Activated B cell treated with CpG ODN at 0.5 μM for 24 hours (primary cell): ENCODE measurements at regions not wholly inside any gene's neighbourhood (a gene's known extent, or its start where the extent isn't known, plus 50 kb on each side); places are given as distances from the start of the nearest gene placed in this dataset.

ENCODE experiments used
- ATAC-seq: fragments of 200-7000 bp; cut with Tn5 transposase; one replicate; pipeline ENCODE4 v1.10.0; 2021; ENCODE audit warnings: low read depth, mild to moderate bottlenecking, moderate library complexity
- CTCF ChIA-PET: fragments of 350-600 bp; sonication (Branson Sonifier 250); formaldehyde crosslinking; loops from one replicate; lab custom pipeline; 2021; ENCODE audit warnings: antibody characterized with exemption; lab: Charles Lee
- POLR2A ChIA-PET: fragments of 350-600 bp; sonication (Branson Sonifier 250); formaldehyde crosslinking; loops from one replicate; lab custom pipeline; 2021; ENCODE audit warnings: antibody characterized with exemption; lab: Charles Lee
- DNase-seq: peaks from one replicate; pipeline ENCODE4 v3.0.0; 2022
- H3K27ac Mint-ChIP-seq: one replicate; pipeline ENCODE4 v1.8.0; 2020; ENCODE audit warnings: mixed read lengths
- H3K27me3 Mint-ChIP-seq: one replicate; pipeline ENCODE4 v1.8.0; 2021; ENCODE audit warnings: mixed read lengths
- H3K36me3 Mint-ChIP-seq: one replicate; pipeline ENCODE4 v1.8.0; 2021; ENCODE audit warnings: low read depth, mixed read lengths
- H3K4me1 Mint-ChIP-seq: one replicate; pipeline ENCODE4 v1.8.0; 2021; ENCODE audit warnings: mixed read lengths
- H3K4me3 Mint-ChIP-seq: one replicate; pipeline ENCODE4 v1.8.0; 2020; ENCODE audit warnings: mild to moderate bottlenecking, mixed read lengths
- H3K9me3 Mint-ChIP-seq: one replicate; pipeline ENCODE4 v1.8.0; 2020; ENCODE audit warnings: mixed read lengths
- intact Hi-C: fragments of 100-400 bp; cut with micrococcal nuclease; formaldehyde crosslinking; loops from one replicate; pipeline ENCODE4 v1.15.1; 2024
- TF ChIP-seq, protein P1 (sequence below): fragments of 200-600 bp; IDR thresholded peaks from one replicate; pipeline ENCODE4 v1.8.0; 2022; ENCODE audit warnings: antibody characterized with exemption, mild to moderate bottlenecking

DNA sequence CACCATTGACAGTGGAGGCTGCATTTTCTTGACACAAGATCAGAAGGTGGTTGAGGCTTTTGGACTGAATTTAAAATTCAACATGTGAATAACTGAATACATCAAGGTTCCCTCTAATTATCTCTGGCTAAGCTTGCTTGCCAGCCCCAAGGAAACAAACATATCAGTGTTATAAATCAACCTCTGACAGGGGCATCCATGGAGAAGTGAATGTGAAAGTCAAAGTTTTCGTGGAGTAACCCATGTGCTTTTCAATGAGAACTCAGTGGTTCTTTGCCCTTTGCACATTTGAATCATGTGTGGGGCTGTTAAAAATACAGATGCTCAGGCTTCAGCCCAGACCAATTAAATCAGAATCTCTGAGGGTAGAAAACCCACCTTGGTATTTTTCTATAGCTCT is 128.9 kb downstream of the LRRC70 start:
- Mint-ChIP-seq H3K27ac (no peak overlapping the region), H3K9me3 (peaks cover 8% of the 10 kb centered on the region), H3K4me3 (no peak overlapping the region), H3K27me3 (peaks cover 2% of the 10 kb centered on the region), H3K36me3 (no peaks in the 10 kb centered on the region), H3K4me1 (no peaks in the 10 kb centered on the region)
- ChIA-PET POLR2A (no interaction called here), CTCF (no interaction called here)
- ATAC-seq (no peak), DNase-seq (no peak)
- intact Hi-C loops, result no loop called here
- TF ChIP-seq, protein P1, sequence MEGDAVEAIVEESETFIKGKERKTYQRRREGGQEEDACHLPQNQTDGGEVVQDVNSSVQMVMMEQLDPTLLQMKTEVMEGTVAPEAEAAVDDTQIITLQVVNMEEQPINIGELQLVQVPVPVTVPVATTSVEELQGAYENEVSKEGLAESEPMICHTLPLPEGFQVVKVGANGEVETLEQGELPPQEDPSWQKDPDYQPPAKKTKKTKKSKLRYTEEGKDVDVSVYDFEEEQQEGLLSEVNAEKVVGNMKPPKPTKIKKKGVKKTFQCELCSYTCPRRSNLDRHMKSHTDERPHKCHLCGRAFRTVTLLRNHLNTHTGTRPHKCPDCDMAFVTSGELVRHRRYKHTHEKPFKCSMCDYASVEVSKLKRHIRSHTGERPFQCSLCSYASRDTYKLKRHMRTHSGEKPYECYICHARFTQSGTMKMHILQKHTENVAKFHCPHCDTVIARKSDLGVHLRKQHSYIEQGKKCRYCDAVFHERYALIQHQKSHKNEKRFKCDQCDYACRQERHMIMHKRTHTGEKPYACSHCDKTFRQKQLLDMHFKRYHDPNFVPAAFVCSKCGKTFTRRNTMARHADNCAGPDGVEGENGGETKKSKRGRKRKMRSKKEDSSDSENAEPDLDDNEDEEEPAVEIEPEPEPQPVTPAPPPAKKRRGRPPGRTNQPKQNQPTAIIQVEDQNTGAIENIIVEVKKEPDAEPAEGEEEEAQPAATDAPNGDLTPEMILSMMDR, result no peak

DNA sequence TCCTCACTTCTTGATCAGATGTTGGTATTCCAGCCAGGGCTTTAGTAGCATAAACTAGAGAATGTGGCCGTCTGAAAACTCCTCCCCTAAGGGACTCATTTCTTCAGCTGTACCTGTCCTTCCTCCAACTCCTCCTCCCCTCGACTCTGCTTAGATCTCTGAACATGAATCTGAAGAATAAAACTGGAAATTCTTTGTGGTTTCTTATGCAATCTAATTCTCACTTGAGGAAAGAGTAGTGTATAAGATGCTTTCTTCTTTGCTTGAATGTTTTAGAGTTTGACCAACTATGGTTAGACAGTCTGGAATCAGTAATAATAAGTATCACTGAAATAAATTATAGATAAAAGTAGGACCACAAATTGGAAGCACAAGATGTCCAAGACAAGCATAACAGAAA is 128.5 kb downstream of the LRRC70 start:
- no peak for ATAC-seq
- no peaks in the 10 kb centered on the region for H3K4me1 Mint-ChIP-seq
- CTCF ChIA-PET, result no interaction called here
- POLR2A ChIA-PET, result no interaction called here
- no peak overlapping the region for H3K27ac Mint-ChIP-seq
- H3K4me3 Mint-ChIP-seq, result no peak overlapping the region
- TF ChIP-seq, protein P1, result no peak
- intact Hi-C loops, result no loop called here
- H3K9me3 Mint-ChIP-seq, result peaks cover 8% of the 10 kb centered on the region
- DNase-seq, result no peak
- H3K27me3 Mint-ChIP-seq, result peaks cover 3% of the 10 kb centered on the region
- H3K36me3 Mint-ChIP-seq, result no peaks in the 10 kb centered on the region

DNA sequence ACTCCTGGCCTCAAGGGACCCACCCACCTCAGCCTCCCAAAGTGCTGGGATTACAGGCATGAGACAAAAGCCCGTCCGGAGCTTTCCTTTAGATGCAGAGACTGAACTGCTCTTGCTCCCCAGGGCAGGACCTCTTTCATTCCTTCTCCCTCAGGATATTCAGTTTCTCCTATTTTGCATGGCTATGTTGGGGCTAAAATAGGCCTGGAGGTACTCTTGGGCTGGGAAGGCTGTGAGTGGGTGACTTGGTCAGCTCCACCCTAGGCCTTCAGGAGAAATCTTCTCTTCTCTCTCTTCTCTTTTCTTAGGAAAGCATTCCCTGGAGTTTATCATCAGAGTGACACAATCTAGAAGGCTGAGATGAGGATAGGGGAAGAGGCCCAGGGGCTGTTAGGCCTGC is 126.4 kb downstream of the LRRC70 start:
- POLR2A ChIA-PET, result no interaction called here

DNA sequence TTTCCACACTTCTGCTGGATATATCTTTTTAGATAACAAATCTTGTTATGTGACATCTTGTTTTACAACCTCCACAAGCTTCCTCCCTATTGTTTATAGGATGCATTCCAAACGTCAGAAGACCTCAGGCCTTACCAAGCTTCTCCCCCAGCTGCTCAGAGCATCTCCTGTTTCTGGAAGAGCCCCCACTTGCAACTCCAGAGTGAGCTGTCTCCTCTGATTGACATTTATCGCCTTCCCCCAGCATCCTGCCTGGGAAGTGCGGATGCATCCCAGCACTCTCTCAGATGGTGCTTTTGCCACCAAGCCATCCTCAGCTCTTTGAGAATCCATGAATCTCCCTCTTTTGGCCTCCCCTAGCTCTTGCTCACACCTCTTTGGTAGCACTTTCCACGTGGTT is 123.5 kb downstream of the LRRC70 start:
- Mint-ChIP-seq H3K27me3 (peaks cover 3% of the 10 kb centered on the region), H3K4me3 (no peak overlapping the region), H3K27ac (no peak overlapping the region), H3K9me3 (no peaks in the 10 kb centered on the region), H3K36me3 (no peaks in the 10 kb centered on the region), H3K4me1 (no peaks in the 10 kb centered on the region)
- ChIA-PET CTCF (no interaction called here), POLR2A (no interaction called here)
- no peak for ATAC-seq
- intact Hi-C loops, result no loop called here
- no peak for DNase-seq
- TF ChIP-seq, protein P1, result no peak

More for the DNA sequence above, 126.4 kb downstream of the LRRC70 start:
- Mint-ChIP-seq H3K4me3 (no peak overlapping the region), H3K27me3 (peaks cover 3% of the 10 kb centered on the region), H3K36me3 (no peaks in the 10 kb centered on the region), H3K27ac (no peak overlapping the region), H3K9me3 (peaks cover 8% of the 10 kb centered on the region), H3K4me1 (no peaks in the 10 kb centered on the region)
- no peak for ATAC-seq
- TF ChIP-seq, protein P1, result no peak
- CTCF ChIA-PET, result no interaction called here
- DNase-seq, result no peak
- intact Hi-C loops, result no loop called here

DNA sequence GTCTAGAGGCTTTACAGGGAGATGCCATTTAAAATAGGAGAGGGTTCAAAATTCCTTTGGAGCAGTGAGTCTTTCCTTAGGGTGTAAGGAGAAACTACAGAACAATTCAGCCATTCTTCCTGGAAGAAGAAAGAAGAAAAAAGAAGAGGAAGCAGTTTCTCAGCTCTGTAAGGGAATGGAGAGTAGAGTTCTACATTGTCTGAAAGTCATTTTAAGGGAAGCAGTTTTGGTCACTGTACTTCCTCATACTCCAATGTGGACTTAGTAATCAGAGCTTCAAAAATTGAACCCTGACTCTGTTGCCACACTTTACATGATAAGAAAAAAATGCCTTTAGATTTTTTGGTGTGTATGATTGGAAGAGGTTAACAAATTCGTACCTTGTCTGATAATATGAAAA is 122.4 kb downstream of the LRRC70 start:
- TF ChIP-seq, protein P1, result no peak
- DNase-seq (no peak), ATAC-seq (no peak)
- no peak overlapping the region for H3K4me3 Mint-ChIP-seq
- intact Hi-C loops, result no loop called here
- peaks cover 3% of the 10 kb centered on the region for H3K27me3 Mint-ChIP-seq
- CTCF ChIA-PET, result no interaction called here
- no peaks in the 10 kb centered on the region for H3K4me1 Mint-ChIP-seq
- no peak overlapping the region for H3K27ac Mint-ChIP-seq
- no peaks in the 10 kb centered on the region for H3K9me3 Mint-ChIP-seq
- POLR2A ChIA-PET, result no interaction called here
- no peaks in the 10 kb centered on the region for H3K36me3 Mint-ChIP-seq
